ENCODE measurements at regions not wholly inside any gene's neighbourhood (a gene's known extent, or its start where the extent isn't known, plus 50 kb on each side); places are given as distances from the start of the nearest gene placed in this dataset.
"Not testable (repeated sequence)": the region's sequence is repeated elsewhere in the genome, so short reads cannot be mapped to it uniquely, and the experiment has no call there.

GRCh38 chr5:82455317-82455716, 177.2 kb upstream of the RPS23 start:
- ATAC-seq; intact Hi-C loops (cut with DNase I); DNase-seq (ENCODE audit: missing footprints): not testable (repeated sequence)

DNA sequence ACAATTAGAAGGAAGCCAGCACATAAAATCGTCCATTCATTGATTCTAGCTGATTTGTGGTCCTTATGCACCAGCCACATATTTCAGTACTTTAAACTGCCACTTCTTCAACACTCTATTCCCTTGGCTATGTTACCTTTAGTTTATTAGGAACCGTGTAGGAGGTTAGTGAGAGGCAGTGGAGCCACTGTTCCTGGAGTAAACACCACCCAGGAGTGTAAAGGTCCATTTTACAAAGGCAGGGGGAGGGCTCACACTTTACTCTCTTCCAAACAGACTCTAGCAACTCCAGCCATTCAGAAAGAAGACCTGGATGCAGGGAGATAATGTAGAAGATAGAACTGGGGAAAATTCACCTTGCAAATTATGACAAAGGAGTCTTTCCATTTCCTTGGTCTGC, 170.2 kb upstream of the RPS23 start:
- ATAC-seq (no peak), DNase-seq (ENCODE audit: missing footprints) (no peak)
- intact Hi-C loops (cut with DNase I): no loop called here

- intact Hi-C loops (cut with DNase I): no loop called here
- DNase-seq (ENCODE audit: missing footprints) (no peak), ATAC-seq (peak; percentile 78)
Observed at GRCh38 chr5:82447913-82448312, 169.8 kb upstream of the RPS23 start.

GRCh38 chr5:82446809-82447208, 168.7 kb upstream of the RPS23 start:
- no peak for DNase-seq (ENCODE audit: missing footprints)
- intact Hi-C loops (cut with DNase I): no loop called here
- ATAC-seq: peak; percentile 79

DNA sequence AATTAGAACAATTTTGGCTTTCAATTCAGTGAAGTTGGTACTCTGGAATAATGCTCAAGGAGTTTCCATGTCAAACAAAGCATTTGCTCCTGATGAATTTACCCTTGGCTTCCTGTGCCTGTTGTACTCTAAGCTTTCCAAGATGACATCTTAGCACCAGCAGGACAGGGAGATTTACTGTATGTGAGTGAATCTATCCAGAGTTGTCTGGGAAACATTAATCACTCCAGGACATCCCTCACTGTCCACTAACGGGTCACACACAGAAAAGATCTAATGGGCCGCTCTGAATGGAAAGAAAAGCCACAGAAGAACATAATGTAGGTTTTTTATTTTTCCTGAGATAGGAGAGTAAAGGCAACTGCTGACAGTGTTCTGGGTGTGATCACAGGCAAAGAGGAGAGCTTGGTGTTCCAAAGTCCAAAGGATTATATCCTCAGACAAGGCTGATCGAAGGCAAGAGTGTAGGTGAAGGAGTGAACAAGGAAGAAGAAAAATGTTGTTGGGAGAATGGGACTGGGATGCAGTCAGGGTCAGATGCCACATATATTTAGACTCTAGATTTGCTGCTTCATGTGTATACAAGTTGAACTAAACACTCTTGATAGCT, 167.7 kb upstream of the RPS23 start:
- no peak for DNase-seq (ENCODE audit: missing footprints)
- intact Hi-C loops (cut with DNase I): no loop called here
- ATAC-seq: no peak

DNA sequence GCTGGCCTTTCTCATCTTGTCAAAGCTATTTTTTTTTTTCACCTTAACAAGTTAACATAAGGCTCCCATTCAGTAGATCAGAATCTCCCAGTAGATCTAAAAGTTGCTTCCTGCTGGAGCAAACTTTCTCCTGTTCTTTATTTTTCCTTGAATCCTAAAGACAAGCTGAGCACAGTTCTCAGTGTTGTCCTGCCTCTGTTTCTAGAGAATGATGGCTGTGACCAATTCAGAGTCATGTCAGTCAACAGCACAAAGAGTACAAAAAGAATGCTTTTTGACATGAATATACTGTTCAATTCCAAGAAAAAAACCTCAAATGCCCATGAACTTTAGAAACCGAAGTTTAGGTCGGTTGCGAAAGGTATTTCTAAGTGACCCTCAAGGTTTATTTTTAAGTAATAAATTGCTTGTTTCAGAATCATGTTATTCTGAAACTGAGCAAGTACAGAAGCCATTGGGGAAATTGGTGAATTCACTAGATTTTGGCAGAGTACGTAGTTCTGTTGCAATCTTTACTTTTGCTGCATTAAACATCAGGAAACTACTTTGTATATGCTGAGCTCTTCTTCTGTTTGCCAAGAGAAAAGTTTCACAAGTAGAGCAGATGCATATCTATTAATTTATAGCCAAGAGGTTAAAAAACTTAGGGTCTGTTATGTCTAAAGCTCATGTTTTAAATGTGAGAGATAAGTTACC, 161.7 kb upstream of the RPS23 start:
- ATAC-seq (no peak), DNase-seq (ENCODE audit: missing footprints) (no peak)
- intact Hi-C loops (cut with DNase I): no loop called here

DNA sequence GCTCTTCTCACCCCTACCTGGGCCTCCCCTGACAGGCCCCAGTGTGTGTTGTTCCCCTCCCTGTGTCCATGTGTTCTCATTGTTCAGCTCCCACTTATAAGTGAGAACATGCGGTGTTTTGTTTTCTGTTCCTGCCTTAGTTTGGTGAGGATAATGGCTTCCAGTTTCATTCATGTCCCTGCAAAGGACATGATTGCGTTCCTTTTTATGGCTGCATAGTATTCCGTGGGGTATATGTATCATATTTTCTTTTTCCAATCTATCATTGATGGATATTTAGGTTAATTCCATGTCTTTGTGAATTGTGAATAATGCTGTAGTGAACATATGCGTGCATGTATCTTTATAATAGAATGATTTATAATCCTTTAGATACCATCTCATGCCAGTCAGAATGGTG, 159.4 kb upstream of the RPS23 start:
- ATAC-seq; DNase-seq (ENCODE audit: missing footprints); intact Hi-C loops (cut with DNase I): not testable (repeated sequence)

- DNase-seq (ENCODE audit: missing footprints) (no peak), ATAC-seq (no peak)
- intact Hi-C loops (cut with DNase I): no loop called here
Observed at GRCh38 chr5:82436291-82436690, 158.1 kb upstream of the RPS23 start.

GRCh38 chr5:82434696-82435660, 156.8 kb upstream of the RPS23 start:
- DNase-seq (ENCODE audit: missing footprints); ATAC-seq: not testable (repeated sequence)

DNA sequence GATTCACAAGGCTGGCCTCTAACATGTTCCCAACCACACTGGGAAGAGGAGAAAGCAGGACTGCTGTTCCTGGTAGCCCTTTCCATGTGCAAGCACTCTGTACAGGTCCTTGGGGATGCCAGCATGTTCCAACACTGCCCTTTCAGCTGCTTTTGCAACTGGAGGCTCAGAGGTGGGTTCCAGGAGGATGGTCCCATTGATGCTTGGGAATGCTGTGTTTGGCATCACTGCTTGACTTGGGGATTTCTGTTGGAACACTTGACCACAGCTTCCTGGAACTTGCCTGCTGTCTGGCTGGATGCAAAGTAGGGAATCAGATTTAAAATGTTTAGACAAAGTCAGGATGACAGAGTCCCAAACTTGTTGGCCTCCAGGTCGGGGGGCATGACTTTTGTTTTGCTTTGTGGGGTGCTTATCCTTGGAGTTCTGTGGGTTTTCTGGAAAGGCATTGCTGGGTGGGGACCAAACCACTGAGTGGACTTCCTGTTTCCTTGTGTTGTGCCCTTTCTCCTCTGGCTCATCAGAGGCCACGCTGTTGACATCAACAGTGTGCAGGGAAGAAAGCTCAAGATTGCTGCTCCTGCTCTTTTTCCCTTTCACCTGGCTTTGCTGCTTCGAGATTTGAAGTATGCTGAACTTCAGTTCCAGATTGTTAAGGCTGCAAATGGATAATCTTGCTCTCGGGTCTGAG, 148.5 kb upstream of the RPS23 start:
- DNase-seq (ENCODE audit: missing footprints) (no peak), ATAC-seq (peak; percentile 77)
- intact Hi-C loops (cut with DNase I): no loop called here

More at GRCh38 chr5:82434696-82435660, 156.8 kb upstream of the RPS23 start:
- intact Hi-C loops (cut with DNase I): not testable (repeated sequence)

- ATAC-seq: no peak
- intact Hi-C loops (cut with DNase I): no loop called here
- no peak for DNase-seq (ENCODE audit: missing footprints)
Observed at GRCh38 chr5:82425591-82425990, 147.4 kb upstream of the RPS23 start.

GRCh38 chr5:82424211-82424610, 146.1 kb upstream of the RPS23 start:
- intact Hi-C loops (cut with DNase I): no loop called here

GRCh38 chr5:82422751-82423181, 144.6 kb upstream of the RPS23 start:
- intact Hi-C loops (cut with DNase I): no loop called here
- DNase-seq (ENCODE audit: missing footprints): no peak
- peak; percentile 62 for ATAC-seq

More at GRCh38 chr5:82424211-82424610, 146.1 kb upstream of the RPS23 start:
- ATAC-seq: no peak
- DNase-seq (ENCODE audit: missing footprints): no peak

- DNase-seq (ENCODE audit: missing footprints) (no peak), ATAC-seq (peak; percentile 35)
- intact Hi-C loops (cut with DNase I): no loop called here
Observed at GRCh38 chr5:82422001-82422740, 144.0 kb upstream of the RPS23 start.

DNA sequence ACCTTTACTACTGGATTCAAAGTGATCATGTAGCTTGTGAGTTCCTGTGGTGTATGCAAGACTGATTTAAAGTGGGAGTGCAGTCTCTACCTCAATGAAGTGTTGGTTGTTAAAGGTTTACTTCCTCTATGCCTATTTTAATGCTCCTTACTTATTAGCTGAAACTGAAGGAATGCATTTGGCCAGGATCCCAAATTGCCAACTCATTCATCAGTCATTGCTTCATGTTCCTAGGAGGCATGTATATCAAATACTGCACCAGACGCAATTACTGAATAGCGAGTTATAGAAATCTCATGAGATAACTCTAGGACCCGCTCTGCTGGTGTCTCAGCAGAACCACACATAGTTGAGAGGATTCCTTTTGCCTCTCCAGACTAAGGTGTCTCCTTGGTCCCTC, 143.0 kb upstream of the RPS23 start:
- intact Hi-C loops (cut with DNase I): no loop called here
- no peak for ATAC-seq
- DNase-seq (ENCODE audit: missing footprints): no peak

GRCh38 chr5:82420524-82420923, 142.4 kb upstream of the RPS23 start:
- intact Hi-C loops (cut with DNase I); ATAC-seq; DNase-seq (ENCODE audit: missing footprints): not testable (repeated sequence)

DNA sequence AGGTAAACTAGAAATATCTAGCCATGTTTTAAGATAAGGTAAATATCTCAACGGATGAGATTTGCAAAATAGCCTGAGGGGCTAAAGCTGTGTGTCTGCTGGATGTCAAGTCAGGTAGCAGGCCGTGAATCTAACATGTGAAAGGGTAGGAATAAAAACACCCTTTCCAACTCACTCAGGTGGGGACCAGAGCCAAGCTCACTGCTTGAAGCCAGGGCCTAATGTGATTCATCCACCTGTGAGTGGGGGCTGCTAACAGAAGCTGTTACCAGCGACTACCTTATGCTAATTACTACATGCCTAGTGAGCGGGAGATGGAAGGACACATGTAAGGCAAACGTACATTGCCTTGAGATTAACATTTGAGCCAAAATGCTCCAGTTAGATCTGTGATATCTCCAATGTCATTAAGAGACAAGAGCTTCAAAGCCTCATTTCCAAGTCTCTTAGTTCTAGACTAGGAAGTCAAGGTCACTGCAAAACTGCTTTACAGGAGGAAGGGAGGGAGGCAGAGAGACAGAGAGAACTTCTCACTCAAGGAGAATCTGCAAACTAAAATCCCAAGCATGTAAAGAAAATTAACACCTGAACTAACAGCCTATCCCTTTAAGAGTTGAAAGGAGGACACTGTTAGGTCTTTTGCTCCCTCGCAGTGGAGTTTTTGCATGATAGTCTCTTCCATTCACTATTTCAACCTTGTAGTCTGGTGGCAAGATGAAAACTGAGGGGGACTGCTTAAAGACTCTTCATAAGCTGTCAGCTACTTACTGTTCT, 141.6 kb upstream of the RPS23 start:
- ATAC-seq: no peak
- intact Hi-C loops (cut with DNase I): no loop called here
- DNase-seq (ENCODE audit: missing footprints): no peak

DNA sequence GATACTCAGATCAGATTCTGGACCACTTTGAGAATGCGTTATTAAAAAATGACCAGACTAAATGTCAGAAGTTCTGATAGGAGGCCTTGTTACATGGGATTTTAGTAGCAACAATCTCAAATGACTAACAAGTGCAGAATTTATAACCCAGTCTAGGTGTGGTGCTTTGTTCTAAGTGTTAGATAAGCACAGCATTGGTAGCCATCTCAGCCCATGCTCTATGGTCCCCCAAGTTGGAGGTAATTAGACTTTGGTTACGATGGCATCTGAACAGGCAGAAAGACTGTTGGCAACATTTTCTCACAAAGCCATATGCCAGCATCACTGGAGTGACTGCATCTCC, 140.4 kb upstream of the RPS23 start:
- no peak for ATAC-seq
- no peak for DNase-seq (ENCODE audit: missing footprints)
- intact Hi-C loops (cut with DNase I): no loop called here
